Activated B cell treated with CpG ODN at 0.5 μM for 24 hours (primary cell): ENCODE measurements at regions not wholly inside any gene's neighbourhood (a gene's known extent, or its start where the extent isn't known, plus 50 kb on each side); places are given as distances from the start of the nearest gene placed in this dataset.

Experiments
- ATAC-seq: fragments of 200-7000 bp; cut with Tn5 transposase; one replicate; pipeline ENCODE4 v1.10.0; 2021; ENCODE audit warnings: low read depth, mild to moderate bottlenecking, moderate library complexity
- CTCF ChIA-PET: fragments of 350-600 bp; sonication (Branson Sonifier 250); formaldehyde crosslinking; loops from one replicate; lab custom pipeline; 2021; ENCODE audit warnings: antibody characterized with exemption; lab: Charles Lee
- POLR2A ChIA-PET: fragments of 350-600 bp; sonication (Branson Sonifier 250); formaldehyde crosslinking; loops from one replicate; lab custom pipeline; 2021; ENCODE audit warnings: antibody characterized with exemption; lab: Charles Lee
- DNase-seq: peaks from one replicate; pipeline ENCODE4 v3.0.0; 2022
- H3K27ac Mint-ChIP-seq: one replicate; pipeline ENCODE4 v1.8.0; 2020; ENCODE audit warnings: mixed read lengths
- H3K27me3 Mint-ChIP-seq: one replicate; pipeline ENCODE4 v1.8.0; 2021; ENCODE audit warnings: mixed read lengths
- H3K36me3 Mint-ChIP-seq: one replicate; pipeline ENCODE4 v1.8.0; 2021; ENCODE audit warnings: low read depth, mixed read lengths
- H3K4me1 Mint-ChIP-seq: one replicate; pipeline ENCODE4 v1.8.0; 2021; ENCODE audit warnings: mixed read lengths
- H3K4me3 Mint-ChIP-seq: one replicate; pipeline ENCODE4 v1.8.0; 2020; ENCODE audit warnings: mild to moderate bottlenecking, mixed read lengths
- H3K9me3 Mint-ChIP-seq: one replicate; pipeline ENCODE4 v1.8.0; 2020; ENCODE audit warnings: mixed read lengths
- CTCF ChIP-seq: fragments of 200-600 bp; IDR thresholded peaks from one replicate; pipeline ENCODE4 v1.8.0; 2022; ENCODE audit warnings: antibody characterized with exemption, mild to moderate bottlenecking
- intact Hi-C: fragments of 100-400 bp; cut with micrococcal nuclease; formaldehyde crosslinking; loops from one replicate; pipeline ENCODE4 v1.15.1; 2024

GRCh38 chr20:20847814-20848213 is 135.4 kb upstream of the RALGAPA2 start:
- Mint-ChIP-seq H3K9me3 (peaks cover 3% of the 10 kb centered on the region), H3K36me3 (no peaks in the 10 kb centered on the region), H3K27ac (no peak overlapping the region), H3K27me3 (peaks cover 5% of the 10 kb centered on the region), H3K4me1 (no peaks in the 10 kb centered on the region), H3K4me3 (no peak overlapping the region)
- no peak for TF ChIP-seq CTCF
- intact Hi-C loops: no loop called here
- POLR2A ChIA-PET: no interaction called here
- ATAC-seq (no peak), DNase-seq (no peak)
- CTCF ChIA-PET: no interaction called here

GRCh38 chr20:20843982-20844381 is 131.5 kb upstream of the RALGAPA2 start:
- H3K27ac Mint-ChIP-seq: no peak overlapping the region
- peaks cover 6% of the 10 kb centered on the region for H3K27me3 Mint-ChIP-seq
- intact Hi-C loops: no loop called here
- no peak for TF ChIP-seq CTCF
- no peak for DNase-seq
- no peaks in the 10 kb centered on the region for H3K9me3 Mint-ChIP-seq
- ChIA-PET POLR2A (no interaction called here), CTCF (no interaction called here)
- H3K4me1 Mint-ChIP-seq: no peaks in the 10 kb centered on the region
- ATAC-seq: no peak
- H3K36me3 Mint-ChIP-seq: no peaks in the 10 kb centered on the region
- H3K4me3 Mint-ChIP-seq: no peak overlapping the region

- no peak for ATAC-seq
- no peaks in the 10 kb centered on the region for H3K9me3 Mint-ChIP-seq
- CTCF ChIA-PET: no interaction called here
Measured at GRCh38 chr20:20839771-20840170, 127.3 kb upstream of the RALGAPA2 start.

GRCh38 chr20:20837574-20838021 is 125.2 kb upstream of the RALGAPA2 start:
- CTCF ChIA-PET: interaction anchor here (0.7 to 2.7 kb wide), 5 partner anchors 13 to 734 kb away, joined by 3 to 12 read pairs (median 3); no protein-coding TSS in a partner anchor
- H3K9me3 Mint-ChIP-seq: no peaks in the 10 kb centered on the region
- no peak for TF ChIP-seq CTCF
- intact Hi-C loops: loop anchor here (1.0 kb wide), 1 partner anchor 668 kb away; no protein-coding TSS in a partner anchor
- H3K36me3 Mint-ChIP-seq: no peaks in the 10 kb centered on the region
- no peak overlapping the region for H3K4me3 Mint-ChIP-seq
- POLR2A ChIA-PET: no interaction called here
- no peak for ATAC-seq
- peaks cover 2% of the 10 kb centered on the region for H3K4me1 Mint-ChIP-seq
- H3K27me3 Mint-ChIP-seq: peaks cover 32% of the 10 kb centered on the region
- H3K27ac Mint-ChIP-seq: no peak overlapping the region
- DNase-seq: no peak

More at GRCh38 chr20:20839771-20840170, 127.3 kb upstream of the RALGAPA2 start:
- no peak overlapping the region for H3K27ac Mint-ChIP-seq
- intact Hi-C loops: no loop called here
- H3K4me3 Mint-ChIP-seq: no peak overlapping the region
- no peak for DNase-seq
- no peaks in the 10 kb centered on the region for H3K36me3 Mint-ChIP-seq
- TF ChIP-seq CTCF: no peak
- peaks cover 21% of the 10 kb centered on the region for H3K27me3 Mint-ChIP-seq
- H3K4me1 Mint-ChIP-seq: peaks cover 2% of the 10 kb centered on the region
- POLR2A ChIA-PET: no interaction called here

GRCh38 chr20:20836836-20837235 is 124.4 kb upstream of the RALGAPA2 start:
- Mint-ChIP-seq H3K4me1 (peaks cover 2% of the 10 kb centered on the region), H3K36me3 (no peaks in the 10 kb centered on the region), H3K27me3 (peaks cover 32% of the 10 kb centered on the region), H3K9me3 (no peaks in the 10 kb centered on the region), H3K27ac (no peak overlapping the region), H3K4me3 (no peak overlapping the region)
- no peak for TF ChIP-seq CTCF
- ChIA-PET CTCF (interaction anchor here (1.4 to 2.7 kb wide), 2 partner anchors 668 to 734 kb away, joined by 7 to 12 read pairs; no protein-coding TSS in a partner anchor), POLR2A (no interaction called here)
- DNase-seq (no peak), ATAC-seq (no peak)
- intact Hi-C loops: loop anchor here (1.0 kb wide), 1 partner anchor 668 kb away; no protein-coding TSS in a partner anchor
